Left ventricle myocardium inferior (tissue), 1 donor: ENCODE measurements at regions not wholly inside any gene's neighbourhood (a gene's known extent, or its start where the extent isn't known, plus 50 kb on each side); places are given as distances from the start of the nearest gene placed in this dataset.

ENCODE experiments used
- DNase-seq: peaks from one replicate; pipeline ENCODE4 v3.0.0-alpha.2; 2020
- H3K27ac ChIP-seq: fragments of 200-600 bp; replicated peaks from 2 replicates; pipeline ENCODE4 v1.8.0; 2021
- H3K27me3 ChIP-seq: fragments of 200-600 bp; 2 replicates; pipeline ENCODE4 v1.8.0; 2021; ENCODE audit warnings: low read depth
- H3K36me3 ChIP-seq: fragments of 200-600 bp; 2 replicates; pipeline ENCODE4 v1.8.0; 2021
- H3K4me1 ChIP-seq: fragments of 200-600 bp; 2 replicates; pipeline ENCODE4 v1.8.0; 2021
- H3K4me3 ChIP-seq: fragments of 200-600 bp; 2 replicates; pipeline ENCODE4 v1.8.0; 2021; ENCODE audit warnings: mild to moderate bottlenecking, moderate library complexity
- H3K9me3 ChIP-seq: fragments of 200-600 bp; replicated peaks from 2 replicates; pipeline ENCODE4 v1.8.0; 2021
- CTCF ChIP-seq: fragments of 200-600 bp; IDR thresholded peaks from 2 replicates; pipeline ENCODE4 v1.8.0; 2021; ENCODE audit warnings: antibody characterized with exemption, mild to moderate bottlenecking, borderline replicate concordance
- intact Hi-C: fragments of 100-400 bp; cut with micrococcal nuclease; formaldehyde crosslinking; loops from one replicate; pipeline ENCODE4 v1.11.0; 2022
- donor health status: DM: no; HTN: yes; CAD: no; lungs with severe emphysema.

DNA sequence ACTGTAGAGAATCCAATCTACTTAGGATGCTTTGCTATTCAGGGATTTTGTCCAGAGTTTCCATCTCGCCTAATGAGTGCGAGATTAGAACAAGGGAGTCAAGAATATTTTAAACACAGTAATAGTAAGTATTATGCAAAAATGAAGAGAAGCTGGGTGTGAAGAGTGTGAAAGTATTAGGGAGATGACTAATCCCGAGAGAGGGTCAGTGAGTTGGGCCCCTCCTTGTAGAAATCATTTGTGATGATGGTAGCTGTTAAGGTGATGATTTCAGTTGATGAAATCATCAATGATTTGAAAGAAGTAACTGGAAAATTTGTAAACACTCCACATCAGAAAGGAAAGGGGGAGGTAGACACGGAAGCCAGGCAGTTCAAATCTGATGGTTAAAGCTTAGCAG lies 478.9 kb upstream of the MGAT4C start:
- DNase-seq: no peak

DNA sequence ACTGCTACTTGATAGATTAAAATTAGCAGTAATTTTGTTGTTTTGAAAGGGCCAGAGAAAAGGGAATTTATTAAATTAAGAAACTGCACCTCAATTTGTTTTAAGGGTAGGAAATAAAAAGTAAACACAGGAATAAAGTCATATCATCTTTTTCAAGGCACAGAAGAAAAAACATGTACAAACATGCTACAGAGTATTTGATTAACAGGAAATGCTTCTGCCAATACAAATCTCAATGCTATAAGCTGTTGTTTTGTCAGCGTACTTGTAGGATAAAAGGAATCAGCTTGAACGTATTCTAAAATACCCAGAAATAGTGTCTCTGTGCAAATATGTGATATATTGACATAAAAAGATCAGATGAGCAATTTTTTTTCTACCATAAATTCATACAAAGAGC lies 474.0 kb upstream of the MGAT4C start:
- no peak for DNase-seq
- intact Hi-C loops: no loop called here
- H3K9me3 ChIP-seq: no peaks in the 10 kb centered on the region
- no peaks in the 10 kb centered on the region for H3K36me3 ChIP-seq
- TF ChIP-seq CTCF: no peak
- no peaks in the 10 kb centered on the region for H3K27me3 ChIP-seq
- no peak overlapping the region for H3K4me3 ChIP-seq
- no peak overlapping the region for H3K27ac ChIP-seq
- no peaks in the 10 kb centered on the region for H3K4me1 ChIP-seq

More for the DNA sequence above, 478.9 kb upstream of the MGAT4C start:
- Histone ChIP-seq H3K4me1 (no peaks in the 10 kb centered on the region), H3K27ac (no peak overlapping the region), H3K9me3 (no peaks in the 10 kb centered on the region), H3K36me3 (no peaks in the 10 kb centered on the region), H3K27me3 (no peaks in the 10 kb centered on the region), H3K4me3 (no peak overlapping the region)
- intact Hi-C loops: no loop called here
- TF ChIP-seq CTCF: no peak

- H3K27ac ChIP-seq: no peak overlapping the region
- H3K4me3 ChIP-seq: no peak overlapping the region
- no peaks in the 10 kb centered on the region for H3K27me3 ChIP-seq
- H3K36me3 ChIP-seq: no peaks in the 10 kb centered on the region
- H3K9me3 ChIP-seq: no peaks in the 10 kb centered on the region
- intact Hi-C loops: no loop called here
- no peaks in the 10 kb centered on the region for H3K4me1 ChIP-seq
- TF ChIP-seq CTCF: no peak
- DNase-seq: no peak
These were observed 473.5 kb upstream of the MGAT4C start for GRCh38 chr12:86729739-86730138.

- Histone ChIP-seq H3K36me3 (no peaks in the 10 kb centered on the region), H3K27me3 (no peaks in the 10 kb centered on the region), H3K4me1 (no peaks in the 10 kb centered on the region), H3K27ac (no peak overlapping the region), H3K9me3 (no peaks in the 10 kb centered on the region), H3K4me3 (no peak overlapping the region)
- intact Hi-C loops: no loop called here
- no peak for TF ChIP-seq CTCF
- no peak for DNase-seq
These were observed 471.0 kb upstream of the MGAT4C start for GRCh38 chr12:86727160-86727559.

DNA sequence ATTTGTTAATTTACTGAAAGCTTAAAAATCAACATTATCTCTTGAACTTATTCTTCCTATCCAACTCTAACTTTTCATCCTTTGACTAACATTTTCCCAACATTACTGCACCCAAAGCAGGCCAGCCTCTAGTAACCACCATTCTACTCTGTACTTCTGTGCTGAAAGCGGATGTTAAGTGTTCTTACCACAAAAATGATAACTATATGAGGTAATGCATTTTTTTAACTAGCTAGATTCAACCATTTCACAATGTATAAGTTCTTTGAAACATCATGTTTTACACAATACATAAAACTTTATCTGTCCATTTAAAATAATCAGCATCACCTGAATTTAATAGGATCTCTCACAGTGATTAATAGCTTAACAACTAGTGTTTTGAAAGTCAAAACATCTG lies 468.5 kb upstream of the MGAT4C start:
- Histone ChIP-seq H3K9me3 (no peaks in the 10 kb centered on the region), H3K4me3 (no peak overlapping the region), H3K27ac (no peak overlapping the region), H3K36me3 (no peaks in the 10 kb centered on the region), H3K4me1 (no peaks in the 10 kb centered on the region), H3K27me3 (no peaks in the 10 kb centered on the region)
- intact Hi-C loops: no loop called here
- TF ChIP-seq CTCF: no peak
- DNase-seq: no peak

GRCh38 chr12:86723326-86723725 lies 467.1 kb upstream of the MGAT4C start:
- Histone ChIP-seq H3K4me1 (no peaks in the 10 kb centered on the region), H3K9me3 (no peaks in the 10 kb centered on the region), H3K4me3 (no peak overlapping the region), H3K27ac (no peak overlapping the region), H3K36me3 (no peaks in the 10 kb centered on the region), H3K27me3 (no peaks in the 10 kb centered on the region)
- intact Hi-C loops: no loop called here
- no peak for DNase-seq
- no peak for TF ChIP-seq CTCF
